SK-N-SH (cell line): ENCODE measurements at regions not wholly inside any gene's neighbourhood (a gene's known extent, or its start where the extent isn't known, plus 50 kb on each side); places are given as distances from the start of the nearest gene placed in this dataset.

Experiments used
- CTCF ChIA-PET: fragments of 300-600, 350-600 bp; formaldehyde crosslinking; extraction: SDS; loops from one replicate; lab custom pipeline; 2021; lab: Yijun Ruan, JAX
- POLR2A ChIA-PET: fragments of 350-600 bp; sonication (Branson Sonifier 250); formaldehyde crosslinking; extraction: SDS; loops from one replicate; lab custom pipeline; 2020; ENCODE audit warnings: antibody characterized with exemption, inconsistent platforms; lab: Yijun Ruan, JAX
- DNase-seq: peaks from one replicate; pipeline ENCODE4 v3.0.0; 2012
- H2AFZ ChIP-seq: fragments of 200-600 bp; sonication (generic); 2 replicates; pipeline ENCODE4 v1.8.1; 2016; ENCODE audit warnings: antibody characterized with exemption, mild to moderate bottlenecking, low read depth
- H3F3A ChIP-seq: fragments of 200-600 bp; sonication (generic); replicated peaks from 2 replicates; pipeline ENCODE3; 2016; ENCODE audit warnings: antibody characterized with exemption, mild to moderate bottlenecking; ENCODE audit not compliant: insufficient read depth
- H3K27ac ChIP-seq, 2 experiments: fragments of 200-500 bp in 1 of 2; fragments of 200-600 bp in 1 of 2; sonication (Bioruptor generic) in 1 of 2; sonication (generic), shearing (Covaris generic) in 1 of 2; 2 replicates each; pipeline versions ENCODE4 v1.5.1 to v1.6.1; 2014 to 2016; ENCODE audit warnings: low read depth in 2 of 2, inconsistent platforms in 1 of 2, low read length in 1 of 2, mild to moderate bottlenecking in 1 of 2, mixed read lengths in 1 of 2
- H3K27me3 ChIP-seq: fragments of 200-600 bp; sonication (generic), shearing (Covaris generic); 2 replicates; pipeline ENCODE4 v1.6.1; 2016; ENCODE audit warnings: mixed run types; ENCODE audit not compliant: insufficient read depth
- H3K36me3 ChIP-seq, 2 experiments: fragments of 200-500 bp in 1 of 2; fragments of 200-600 bp in 1 of 2; sonication (Bioruptor generic) in 1 of 2; sonication (generic) in 1 of 2; replicated peaks in 1 of 2; 2 replicates each; pipeline versions ENCODE3 to v1.5.1; 2014 to 2016; ENCODE audit warnings: low read length in 1 of 2, mild to moderate bottlenecking in 1 of 2; ENCODE audit not compliant: insufficient read depth in 2 of 2, control insufficient read depth in 1 of 2
- H3K4me1 ChIP-seq, 2 experiments: fragments of 200-500 bp in 1 of 2; fragments of 200-600 bp in 1 of 2; sonication (Bioruptor generic) in 1 of 2; sonication (generic), shearing (Covaris generic) in 1 of 2; 2 replicates each; pipeline versions ENCODE4 v1.5.1 to v1.6.1; 2014 to 2016; ENCODE audit warnings: low read depth in 1 of 2, low read length in 1 of 2, mixed run types in 1 of 2; ENCODE audit not compliant: insufficient read depth in 2 of 2, control insufficient read depth in 1 of 2
- H3K4me2 ChIP-seq: fragments of 200-600 bp; sonication (generic), shearing (Covaris generic); 2 replicates; pipeline ENCODE4 v1.6.1; 2017; ENCODE audit warnings: mixed run types
- H3K4me3 ChIP-seq, 2 experiments: fragments of 200-500 bp in 1 of 2; fragments of 200-600 bp in 1 of 2; sonication (Bioruptor generic) in 1 of 2; sonication (generic), shearing (Covaris generic) in 1 of 2; 2 replicates each; pipeline versions ENCODE4 v1.5.1 to v1.8.1; 2014 to 2016; ENCODE audit warnings: low read depth in 2 of 2, inconsistent platforms in 1 of 2, low read length in 1 of 2, mild to moderate bottlenecking in 1 of 2, mixed read lengths in 1 of 2, moderate library complexity in 1 of 2
- H3K79me2 ChIP-seq: fragments of 200-600 bp; sonication (generic); 2 replicates; pipeline ENCODE4 v1.8.1; 2017; ENCODE audit warnings: mild to moderate bottlenecking; ENCODE audit not compliant: insufficient read depth
- H3K9ac ChIP-seq: fragments of 200-600 bp; sonication (generic); 2 replicates; pipeline ENCODE4 v1.6.1; 2017; ENCODE audit warnings: mixed run types
- H3K9me2 ChIP-seq: fragments of 200-600 bp; sonication (generic); 2 replicates; pipeline ENCODE4 v1.6.1; 2017; ENCODE audit warnings: mixed run types
- H3K9me3 ChIP-seq: fragments of 200-600 bp; sonication (generic); 2 replicates; pipeline ENCODE4 v1.6.1; 2017; ENCODE audit warnings: mixed run types, mild to moderate bottlenecking, moderate library complexity
- H4K20me1 ChIP-seq: fragments of 200-600 bp; sonication (generic); 2 replicates; pipeline ENCODE4 v1.6.1; 2017; ENCODE audit warnings: mild to moderate bottlenecking, mixed run types; ENCODE audit not compliant: insufficient read depth
- EP300 ChIP-seq, 2 experiments: IDR thresholded peaks; 2 replicates each; pipeline versions ENCODE4 v1.4.0 to v1.6.1; 2012; ENCODE audit warnings: borderline replicate concordance in 1 of 2, low read depth in 1 of 2, low read length in 1 of 2
- FOSL2 ChIP-seq: IDR thresholded peaks from 2 replicates; pipeline ENCODE4 v1.4.0; 2012; ENCODE audit warnings: low read depth, mild to moderate bottlenecking, moderate library complexity, borderline replicate concordance
- FOXJ3 ChIP-seq: sonication (generic); formaldehyde crosslinking; IDR thresholded peaks from 2 replicates; pipeline ENCODE4 v1.5.1; 2020; ENCODE audit warnings: mild to moderate bottlenecking, missing genetic modification reagents
- GABPA ChIP-seq: IDR thresholded peaks from 2 replicates; pipeline ENCODE4 v1.4.0; 2012; ENCODE audit warnings: low read depth, mild to moderate bottlenecking
- GATA2 ChIP-seq: sonication (generic); formaldehyde crosslinking; IDR thresholded peaks from 2 replicates; pipeline ENCODE4 v1.5.0; 2020; ENCODE audit warnings: mild to moderate bottlenecking, missing genetic modification reagents
- MXI1 ChIP-seq: IDR thresholded peaks from 2 replicates; pipeline ENCODE4 v1.6.1; 2012; ENCODE audit warnings: mild to moderate bottlenecking, low read depth, low read length, improper control_type of control experiment
- NRF1 ChIP-seq: IDR thresholded peaks from 2 replicates; pipeline ENCODE4 v1.6.1; 2012; ENCODE audit warnings: low read depth, mild to moderate bottlenecking, low read length
- RAD21 ChIP-seq: IDR thresholded peaks from 2 replicates; pipeline ENCODE4 v1.6.1; 2012; ENCODE audit warnings: mild to moderate bottlenecking, low read length
- REST ChIP-seq: IDR thresholded peaks from 2 replicates; pipeline ENCODE4 v1.6.1; 2012; ENCODE audit warnings: mild to moderate bottlenecking, low read depth, low read length, moderate library complexity
- RFX5 ChIP-seq: IDR thresholded peaks from 2 replicates; pipeline ENCODE4 v1.6.1; 2012; ENCODE audit warnings: mild to moderate bottlenecking, improper control_type of control experiment, low read length
- SIN3A ChIP-seq: IDR thresholded peaks from 2 replicates; pipeline ENCODE4 v1.6.1; 2012; ENCODE audit warnings: low read depth, mild to moderate bottlenecking, low read length, moderate library complexity, borderline replicate concordance
- TAF1 ChIP-seq: IDR thresholded peaks from 2 replicates; pipeline ENCODE4 v1.6.1; 2012; ENCODE audit warnings: low read depth, mild to moderate bottlenecking, low read length, moderate library complexity, borderline replicate concordance
- TCF12 ChIP-seq: IDR thresholded peaks from 2 replicates; pipeline ENCODE4 v1.4.0; 2012
- ZBTB33 ChIP-seq: IDR thresholded peaks from 2 replicates; pipeline ENCODE4 v1.4.0; 2012; ENCODE audit warnings: low read depth, borderline replicate concordance
- TF ChIP-seq, protein P1 (sequence below): fragments of 150-350 bp; IDR thresholded peaks from 2 replicates; pipeline ENCODE4 v1.6.1; 2016; ENCODE audit warnings: mild to moderate bottlenecking, low read depth, low read length
- TF ChIP-seq, protein P2 (sequence below): fragments of 200-600 bp; sonication (generic); IDR thresholded peaks from 2 replicates; pipeline ENCODE4 v1.6.1; 2017; ENCODE audit warnings: antibody characterized with exemption, mild to moderate bottlenecking, moderate library complexity

DNA sequence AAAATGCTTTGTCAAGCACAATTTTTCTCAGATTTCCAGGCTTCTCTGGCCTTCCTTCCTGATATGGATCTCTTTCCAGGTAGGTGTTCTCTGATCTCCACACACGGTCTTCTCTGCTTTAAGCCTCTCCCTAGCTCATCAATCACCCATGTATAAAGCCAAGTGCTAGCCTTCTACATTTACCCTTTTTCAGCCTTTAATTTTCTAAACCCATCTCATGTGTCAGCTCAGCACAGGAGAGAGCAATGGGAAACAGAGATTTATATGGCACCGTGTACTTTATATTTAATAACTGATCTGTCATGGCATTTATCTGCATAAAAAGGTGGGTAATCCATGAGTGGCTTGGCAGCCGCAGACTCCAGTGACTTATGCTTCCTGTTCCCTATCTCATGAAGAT is 495.0 kb downstream of the RASEF start (continued):
- TF ChIP-seq, protein P1, sequence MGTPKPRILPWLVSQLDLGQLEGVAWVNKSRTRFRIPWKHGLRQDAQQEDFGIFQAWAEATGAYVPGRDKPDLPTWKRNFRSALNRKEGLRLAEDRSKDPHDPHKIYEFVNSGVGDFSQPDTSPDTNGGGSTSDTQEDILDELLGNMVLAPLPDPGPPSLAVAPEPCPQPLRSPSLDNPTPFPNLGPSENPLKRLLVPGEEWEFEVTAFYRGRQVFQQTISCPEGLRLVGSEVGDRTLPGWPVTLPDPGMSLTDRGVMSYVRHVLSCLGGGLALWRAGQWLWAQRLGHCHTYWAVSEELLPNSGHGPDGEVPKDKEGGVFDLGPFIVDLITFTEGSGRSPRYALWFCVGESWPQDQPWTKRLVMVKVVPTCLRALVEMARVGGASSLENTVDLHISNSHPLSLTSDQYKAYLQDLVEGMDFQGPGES = no peak
- TF ChIP-seq NRF1 = no peak
- no peak for TF ChIP-seq FOXJ3 (CRISPR knock-in tag)
- TF ChIP-seq SIN3A = no peak
- TF ChIP-seq EP300 (IDR thresholded peaks at IDR 0.05; ENCODE audit: borderline replicate concordance in 1 of 2, low read depth in 1 of 2, low read length in 1 of 2) = no peak
- TF ChIP-seq FOSL2 = no peak

DNA sequence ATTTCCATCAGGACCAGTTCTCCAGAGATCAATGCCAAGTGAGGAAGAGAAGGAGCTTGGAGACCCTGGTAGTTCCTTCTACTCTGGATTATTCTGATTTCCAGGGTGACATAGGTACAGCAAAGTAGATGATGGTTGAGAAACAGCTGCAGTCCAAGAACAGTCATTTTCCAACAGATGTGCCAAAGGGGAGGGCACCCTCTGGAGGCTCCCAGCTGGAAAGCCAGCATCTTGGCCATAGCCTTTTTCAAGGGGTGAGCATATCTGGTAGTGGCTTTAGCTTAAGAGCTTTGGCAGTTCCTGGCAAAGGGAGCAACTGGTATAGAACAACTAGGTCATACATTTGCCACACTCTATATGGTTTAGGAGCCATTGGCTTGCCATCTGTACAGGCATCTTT is 492.7 kb downstream of the RASEF start:
- Histone ChIP-seq H3K9me3 (no peaks in the 10 kb centered on the region), H2AFZ (no peak overlapping the region)
- POLR2A ChIA-PET = no interaction called here

GRCh38 chr9:82571540-82571939 is 491.4 kb downstream of the RASEF start:
- no peak for DNase-seq
- no peaks in the 10 kb centered on the region for H3F3A ChIP-seq
- no peak overlapping the region for H3K27ac ChIP-seq
- H2AFZ ChIP-seq = no peak overlapping the region
- no peaks in the 10 kb centered on the region for H3K9me3 ChIP-seq
- no peaks in the 10 kb centered on the region for H3K79me2 ChIP-seq
- H4K20me1 ChIP-seq = no peaks in the 10 kb centered on the region
- H3K9ac ChIP-seq = no peak overlapping the region
- ChIA-PET POLR2A (no interaction called here), CTCF (no interaction called here)
- H3K4me2 ChIP-seq = no peak overlapping the region
- no peak for TF ChIP-seq TCF12
- TF ChIP-seq ZBTB33 = no peak
- TF ChIP-seq, protein P2, sequence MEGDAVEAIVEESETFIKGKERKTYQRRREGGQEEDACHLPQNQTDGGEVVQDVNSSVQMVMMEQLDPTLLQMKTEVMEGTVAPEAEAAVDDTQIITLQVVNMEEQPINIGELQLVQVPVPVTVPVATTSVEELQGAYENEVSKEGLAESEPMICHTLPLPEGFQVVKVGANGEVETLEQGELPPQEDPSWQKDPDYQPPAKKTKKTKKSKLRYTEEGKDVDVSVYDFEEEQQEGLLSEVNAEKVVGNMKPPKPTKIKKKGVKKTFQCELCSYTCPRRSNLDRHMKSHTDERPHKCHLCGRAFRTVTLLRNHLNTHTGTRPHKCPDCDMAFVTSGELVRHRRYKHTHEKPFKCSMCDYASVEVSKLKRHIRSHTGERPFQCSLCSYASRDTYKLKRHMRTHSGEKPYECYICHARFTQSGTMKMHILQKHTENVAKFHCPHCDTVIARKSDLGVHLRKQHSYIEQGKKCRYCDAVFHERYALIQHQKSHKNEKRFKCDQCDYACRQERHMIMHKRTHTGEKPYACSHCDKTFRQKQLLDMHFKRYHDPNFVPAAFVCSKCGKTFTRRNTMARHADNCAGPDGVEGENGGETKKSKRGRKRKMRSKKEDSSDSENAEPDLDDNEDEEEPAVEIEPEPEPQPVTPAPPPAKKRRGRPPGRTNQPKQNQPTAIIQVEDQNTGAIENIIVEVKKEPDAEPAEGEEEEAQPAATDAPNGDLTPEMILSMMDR = no peak
- no peak for TF ChIP-seq MXI1
- TF ChIP-seq REST = no peak
- TF ChIP-seq GABPA = no peak
- TF ChIP-seq RAD21 = no peak
- no peak for TF ChIP-seq RFX5
- TF ChIP-seq GATA2 (CRISPR knock-in tag) = no peak
- H3K27me3 ChIP-seq = no peaks in the 10 kb centered on the region
- no peaks in the 10 kb centered on the region for H3K9me2 ChIP-seq
- no peaks in the 10 kb centered on the region for H3K4me1 ChIP-seq
- H3K36me3 ChIP-seq = no peaks in the 10 kb centered on the region
- H3K4me3 ChIP-seq = no peak overlapping the region

More for the DNA sequence above, 492.7 kb downstream of the RASEF start:
- Histone ChIP-seq H3K4me2 (no peak overlapping the region), H3K79me2 (no peaks in the 10 kb centered on the region), H3K27me3 (no peaks in the 10 kb centered on the region), H3K9ac (no peak overlapping the region), H3F3A (no peaks in the 10 kb centered on the region), H4K20me1 (no peaks in the 10 kb centered on the region), H3K4me3 (no peak overlapping the region)
- no peak for DNase-seq
- CTCF ChIA-PET = interaction anchor here (1.2 kb wide), 1 partner anchor 12 kb away, joined by 3 read pairs; no protein-coding TSS in a partner anchor
- TF ChIP-seq TAF1 (no peak), RAD21 (peak; percentile 22; the same call in 1 of the 2 replicates)
- TF ChIP-seq, all 33 proteins: peak for 1
- Histone ChIP-seq H3K27ac (no peak overlapping the region), H3K9me2 (no peaks in the 10 kb centered on the region), H3K36me3 (no peaks in the 10 kb centered on the region), H3K4me1 (no peaks in the 10 kb centered on the region)
